ENCODE measurements at regions not wholly inside any gene's neighbourhood (a gene's known extent, or its start where the extent isn't known, plus 50 kb on each side); places are given as distances from the start of the nearest gene placed in this dataset.

DNA sequence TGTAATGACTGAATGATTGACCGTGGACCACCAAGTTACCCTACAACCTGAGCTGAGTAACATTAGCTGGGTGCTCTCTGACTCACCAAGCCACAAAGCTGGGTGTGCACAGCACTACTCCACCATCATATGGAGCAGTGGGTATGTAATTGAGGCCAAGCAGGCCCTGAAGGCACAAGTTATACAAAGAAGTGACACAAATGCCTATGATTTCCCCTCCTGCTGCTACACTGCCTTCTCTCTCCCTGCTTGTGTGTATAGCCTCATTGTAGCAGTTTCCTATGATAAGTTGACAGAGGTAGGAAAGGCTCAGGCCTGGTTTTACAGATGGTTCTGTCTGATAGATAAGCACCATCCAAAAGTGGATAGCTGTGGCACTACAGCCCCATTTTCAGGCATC, 1327.2 kb upstream of the DDX18 start:
- no peak overlapping the region for H3K4me3 ChIP-seq (ENCODE audit: low read depth, low read length)
- TF ChIP-seq, protein P1, sequence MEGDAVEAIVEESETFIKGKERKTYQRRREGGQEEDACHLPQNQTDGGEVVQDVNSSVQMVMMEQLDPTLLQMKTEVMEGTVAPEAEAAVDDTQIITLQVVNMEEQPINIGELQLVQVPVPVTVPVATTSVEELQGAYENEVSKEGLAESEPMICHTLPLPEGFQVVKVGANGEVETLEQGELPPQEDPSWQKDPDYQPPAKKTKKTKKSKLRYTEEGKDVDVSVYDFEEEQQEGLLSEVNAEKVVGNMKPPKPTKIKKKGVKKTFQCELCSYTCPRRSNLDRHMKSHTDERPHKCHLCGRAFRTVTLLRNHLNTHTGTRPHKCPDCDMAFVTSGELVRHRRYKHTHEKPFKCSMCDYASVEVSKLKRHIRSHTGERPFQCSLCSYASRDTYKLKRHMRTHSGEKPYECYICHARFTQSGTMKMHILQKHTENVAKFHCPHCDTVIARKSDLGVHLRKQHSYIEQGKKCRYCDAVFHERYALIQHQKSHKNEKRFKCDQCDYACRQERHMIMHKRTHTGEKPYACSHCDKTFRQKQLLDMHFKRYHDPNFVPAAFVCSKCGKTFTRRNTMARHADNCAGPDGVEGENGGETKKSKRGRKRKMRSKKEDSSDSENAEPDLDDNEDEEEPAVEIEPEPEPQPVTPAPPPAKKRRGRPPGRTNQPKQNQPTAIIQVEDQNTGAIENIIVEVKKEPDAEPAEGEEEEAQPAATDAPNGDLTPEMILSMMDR (IDR thresholded peaks at IDR 0.05; ENCODE audit: borderline replicate concordance, insufficient read depth, low read depth, low read length), result no peak

DNA sequence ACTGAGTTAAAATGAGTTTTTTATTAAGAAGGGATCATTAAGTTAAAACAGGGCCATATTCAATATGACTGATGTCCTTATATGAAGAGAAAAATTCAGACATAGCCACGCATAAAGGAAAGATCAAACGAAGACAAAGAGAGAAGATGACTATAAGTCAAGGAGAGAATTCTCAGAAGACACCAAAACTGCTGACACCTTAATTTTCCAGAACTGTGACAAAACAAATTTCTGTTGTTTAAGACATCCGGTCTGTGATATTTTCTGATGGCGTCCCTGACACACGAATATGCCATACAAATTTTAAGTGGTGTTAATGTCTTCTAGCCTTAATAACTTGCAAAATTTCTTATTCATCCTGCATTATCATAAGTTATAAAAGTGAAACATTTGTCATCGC, 1325.2 kb upstream of the DDX18 start:
- TF ChIP-seq, protein P1 (IDR thresholded peaks at IDR 0.05; ENCODE audit: borderline replicate concordance, insufficient read depth, low read depth, low read length), result no peak
- no peak overlapping the region for H3K4me3 ChIP-seq (ENCODE audit: low read depth, low read length)

DNA sequence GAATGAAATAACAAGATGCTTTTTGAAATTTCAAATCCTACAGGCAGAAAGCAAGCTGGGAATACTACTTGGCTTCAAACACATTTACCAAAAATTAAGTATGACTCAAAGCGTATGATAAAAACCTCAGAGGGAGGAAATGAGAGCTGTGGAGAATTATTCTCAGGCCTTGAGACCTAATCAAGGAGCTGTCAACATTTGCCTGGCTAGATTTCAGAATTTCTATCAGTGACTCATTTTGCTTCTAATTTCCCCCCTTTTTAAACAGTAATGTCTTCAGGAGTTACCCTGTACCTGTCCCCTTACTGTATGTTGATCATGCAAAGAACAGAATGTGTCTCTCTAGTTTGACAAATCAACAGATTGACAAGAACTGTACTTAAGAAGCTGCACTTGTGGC, 1324.5 kb upstream of the DDX18 start:
- no peak overlapping the region for H3K4me3 ChIP-seq (ENCODE audit: low read depth, low read length)
- TF ChIP-seq, protein P1 (IDR thresholded peaks at IDR 0.05; ENCODE audit: borderline replicate concordance, insufficient read depth, low read depth, low read length), result no peak

DNA sequence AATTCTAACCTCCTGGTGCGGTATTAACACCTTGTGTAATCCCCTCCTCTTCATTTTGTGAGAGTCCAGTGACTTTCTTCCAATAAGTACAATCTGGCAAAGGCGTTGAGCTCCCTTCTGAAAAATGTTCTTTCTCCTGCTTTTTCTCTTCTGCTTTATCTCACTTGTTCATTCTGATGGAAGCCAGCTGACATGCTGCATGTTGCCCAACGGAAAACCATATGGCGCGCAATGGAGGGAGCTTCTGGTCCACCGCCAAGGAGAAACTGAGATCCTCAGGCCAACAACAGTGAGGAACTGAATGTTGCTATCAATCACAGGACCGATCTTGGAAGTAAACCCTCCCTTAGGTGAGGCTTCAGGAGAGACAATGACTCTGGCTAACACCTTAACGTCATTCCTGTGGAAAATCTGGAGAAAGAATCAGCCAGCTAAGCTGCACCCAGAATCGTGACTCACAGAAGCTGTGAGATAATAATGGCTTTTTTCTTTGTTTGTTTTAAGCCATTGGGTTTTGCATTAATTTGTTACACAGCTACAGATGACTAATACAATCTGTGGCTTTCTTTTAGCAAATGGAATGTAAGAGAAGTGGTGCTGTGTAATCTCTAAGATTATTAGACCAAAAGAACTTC, 1323.9 kb upstream of the DDX18 start:
- TF ChIP-seq, protein P1 (IDR thresholded peaks at IDR 0.05; ENCODE audit: borderline replicate concordance, insufficient read depth, low read depth, low read length), result no peak
- H3K4me3 ChIP-seq (ENCODE audit: low read depth, low read length), result no peak overlapping the region

DNA sequence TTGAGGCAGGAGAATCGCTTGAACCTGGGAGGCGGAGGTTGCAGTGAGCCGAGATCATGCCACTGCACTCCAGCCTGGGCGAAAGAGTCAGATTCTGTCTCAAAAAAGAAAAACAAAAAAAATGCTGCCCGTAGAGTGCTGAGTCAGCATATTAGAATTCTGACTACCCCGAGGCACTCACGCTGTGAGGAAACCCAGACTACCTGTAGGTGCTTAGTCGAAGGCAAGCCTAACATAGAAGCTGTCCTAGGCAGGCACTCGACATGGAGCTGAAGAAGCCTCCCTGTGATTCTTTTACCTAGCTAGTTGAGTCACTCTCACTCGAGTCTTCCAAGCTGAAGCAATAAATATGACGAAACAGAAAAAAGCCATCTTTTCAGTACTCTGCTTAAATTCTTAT, 1323.2 kb upstream of the DDX18 start:
- H3K4me3 ChIP-seq (ENCODE audit: low read depth, low read length), result no peak overlapping the region
- TF ChIP-seq, protein P1 (IDR thresholded peaks at IDR 0.05; ENCODE audit: borderline replicate concordance, insufficient read depth, low read depth, low read length), result no peak

DNA sequence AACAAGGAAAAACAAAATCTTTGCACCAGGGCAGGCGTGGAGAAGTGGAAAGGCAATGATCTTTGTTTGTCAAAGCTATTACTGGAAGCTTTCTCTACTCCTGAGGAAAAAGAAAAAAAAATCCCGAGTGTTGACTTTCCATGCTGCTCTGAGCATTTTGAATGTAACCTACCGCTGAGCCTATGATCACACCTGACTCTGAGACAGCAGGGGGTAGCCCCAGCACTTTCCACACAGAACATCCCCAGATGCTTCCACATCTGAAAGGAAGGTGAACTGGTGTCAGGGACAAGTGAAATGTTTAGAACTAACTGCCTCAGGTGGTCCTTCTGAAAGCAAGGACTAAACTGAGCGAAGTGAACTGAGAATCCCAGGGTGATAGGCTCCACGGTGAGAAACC, 1315.1 kb upstream of the DDX18 start:
- H3K4me3 ChIP-seq (ENCODE audit: low read depth, low read length), result no peak overlapping the region
- TF ChIP-seq, protein P1 (IDR thresholded peaks at IDR 0.05; ENCODE audit: borderline replicate concordance, insufficient read depth, low read depth, low read length), result no peak

DNA sequence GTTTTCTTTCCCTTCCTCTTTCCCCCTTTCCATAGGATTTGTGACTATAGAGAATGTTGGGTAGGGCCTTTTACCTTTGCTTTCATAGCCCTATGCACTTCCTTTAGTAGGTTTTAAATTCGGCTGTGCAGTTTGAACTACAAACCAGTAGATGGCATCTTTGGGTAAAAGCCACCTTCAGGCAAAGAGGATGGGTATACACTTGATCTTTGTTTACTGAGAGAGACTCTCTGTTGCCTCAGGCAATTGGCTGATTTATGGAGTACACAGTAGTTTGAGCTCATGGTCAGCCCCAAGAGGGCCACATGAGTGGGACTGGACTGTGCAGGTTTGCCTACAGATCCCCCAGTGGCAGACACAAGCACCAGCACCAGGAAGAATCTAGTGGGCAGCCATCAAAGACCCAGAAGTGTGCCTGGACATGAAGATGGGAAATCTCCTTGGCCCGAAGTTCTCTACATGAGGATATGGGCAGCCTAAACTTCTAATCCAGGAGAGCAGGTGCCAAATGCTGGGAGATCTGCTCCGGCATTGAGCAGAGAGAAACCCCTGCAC, 1304.3 kb upstream of the DDX18 start:
- TF ChIP-seq, protein P1 (IDR thresholded peaks at IDR 0.05; ENCODE audit: borderline replicate concordance, insufficient read depth, low read depth, low read length), result peak; percentile 44
- no peak overlapping the region for H3K4me3 ChIP-seq (ENCODE audit: low read depth, low read length)
